22Rv1 (cell line): ENCODE measurements at regions not wholly inside any gene's neighbourhood (a gene's known extent, or its start where the extent isn't known, plus 50 kb on each side); places are given as distances from the start of the nearest gene placed in this dataset.

Experiments
- CTCF ChIP-seq: fragments of 450-650 bp; IDR thresholded peaks from 2 replicates; pipeline ENCODE4 v1.5.1; 2017; ENCODE audit warnings: mild to moderate bottlenecking
- ZFX ChIP-seq: fragments of 450-650 bp; IDR thresholded peaks from 2 replicates; pipeline ENCODE4 v1.6.1; 2017; ENCODE audit warnings: antibody characterized with exemption, borderline replicate concordance

GRCh38 chr1:199859491-199859933, 168.0 kb upstream of the NR5A2 start:
- TF ChIP-seq CTCF = no peak
- TF ChIP-seq ZFX = no peak
